Middle frontal gyrus (tissue), 1 donor: ENCODE measurements at regions not wholly inside any gene's neighbourhood (a gene's known extent, or its start where the extent isn't known, plus 50 kb on each side); places are given as distances from the start of the nearest gene placed in this dataset.
"Not testable (repeated sequence)": the region's sequence is repeated elsewhere in the genome, so short reads cannot be mapped to it uniquely, and the experiment has no call there.

Experiments
- DNase-seq: peaks from one replicate; pipeline ENCODE4 v3.0.0-alpha.2; 2015; ENCODE audit warnings: low spot score; ENCODE audit errors: extremely low spot score

DNA sequence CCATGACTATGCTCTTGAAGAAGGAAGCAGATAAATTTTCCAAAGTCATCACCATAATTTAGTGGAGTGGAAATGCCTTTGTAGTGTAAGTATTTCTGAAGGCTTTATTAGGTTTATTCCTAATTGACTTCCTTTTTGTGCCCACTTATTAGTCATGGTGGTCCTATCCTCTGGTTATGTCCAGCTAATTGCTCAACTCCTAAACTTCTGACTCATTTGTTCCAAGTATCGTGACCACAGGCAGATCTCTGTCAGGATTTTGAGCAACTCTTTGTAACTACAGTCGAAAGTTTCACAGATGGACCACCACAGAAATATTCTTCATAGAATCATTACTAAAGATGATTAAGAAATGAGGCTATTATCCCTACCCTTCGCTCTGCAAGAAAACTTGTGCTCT is 315.6 kb upstream of the PTCHD4 start:
- no peak for DNase-seq

DNA sequence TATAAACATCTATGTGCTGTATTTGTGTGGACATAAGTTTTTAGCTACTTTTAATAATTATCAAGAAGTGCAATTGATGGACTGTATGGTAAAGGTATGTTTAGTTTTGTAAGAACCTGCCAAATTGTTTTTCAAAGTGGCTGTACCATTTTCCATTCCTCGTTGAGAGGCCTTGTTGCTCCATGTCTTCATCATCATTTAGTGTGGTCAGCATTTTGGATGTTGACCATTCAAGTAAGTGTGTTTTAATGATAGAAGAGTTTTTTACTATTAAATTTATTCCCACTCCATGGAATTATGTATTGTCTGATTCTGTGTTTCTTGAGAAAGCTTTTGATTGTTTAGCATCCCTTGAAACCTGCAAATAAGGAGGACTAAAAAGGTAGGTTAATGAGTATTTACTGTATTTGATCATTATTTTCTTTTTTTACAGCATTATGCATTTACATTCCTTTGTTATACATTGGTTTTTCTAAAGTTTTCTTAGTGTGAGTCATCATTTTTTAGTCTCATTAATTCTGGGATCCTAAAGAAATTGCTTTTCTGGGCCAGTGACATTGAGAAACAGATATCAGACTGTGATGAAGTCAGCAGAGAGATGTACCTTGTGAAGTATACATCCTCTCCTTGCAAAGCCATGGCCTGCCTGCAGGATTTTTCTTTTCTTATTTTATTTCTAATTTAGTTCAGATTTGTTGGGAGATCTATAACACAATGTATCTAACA is 312.8 kb upstream of the PTCHD4 start:
- no peak for DNase-seq

DNA sequence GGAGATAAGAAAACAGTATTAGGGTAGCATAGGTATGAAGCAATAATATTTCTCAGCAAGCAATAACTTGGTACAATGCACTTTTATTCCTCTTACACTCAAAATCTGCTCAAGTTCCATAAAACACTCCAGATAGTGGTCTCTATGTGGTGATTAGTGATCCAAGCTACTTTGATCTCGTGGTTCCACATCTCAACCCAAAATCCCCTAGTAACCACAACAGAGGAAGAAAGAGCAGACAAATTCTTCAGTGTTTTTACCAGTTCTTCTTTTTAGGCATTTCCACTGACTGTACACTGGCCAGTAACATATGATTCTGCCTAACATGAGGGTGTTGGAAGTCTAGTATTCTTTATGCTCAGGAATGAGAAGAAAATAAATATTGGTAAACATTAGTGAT is 309.0 kb upstream of the PTCHD4 start:
- DNase-seq: no peak

DNA sequence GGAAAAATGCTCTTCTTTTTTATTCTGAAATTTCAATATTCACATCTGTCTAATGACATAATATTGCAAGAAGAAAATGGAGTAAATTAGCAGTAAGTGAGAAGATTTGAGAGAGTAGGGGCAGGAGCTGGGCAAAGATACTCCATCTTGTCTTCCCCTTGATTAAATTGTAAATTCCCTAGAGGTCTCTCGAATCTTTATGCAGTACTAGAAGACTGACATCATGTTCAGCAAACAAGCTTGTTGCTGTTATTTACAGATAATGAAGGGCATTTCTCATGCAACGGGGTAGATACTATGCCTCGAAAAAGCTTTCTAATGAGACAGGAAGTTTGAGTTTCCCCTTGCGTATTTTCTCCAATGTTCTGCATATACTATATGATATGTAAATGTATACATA is 306.9 kb upstream of the PTCHD4 start:
- no peak for DNase-seq

DNA sequence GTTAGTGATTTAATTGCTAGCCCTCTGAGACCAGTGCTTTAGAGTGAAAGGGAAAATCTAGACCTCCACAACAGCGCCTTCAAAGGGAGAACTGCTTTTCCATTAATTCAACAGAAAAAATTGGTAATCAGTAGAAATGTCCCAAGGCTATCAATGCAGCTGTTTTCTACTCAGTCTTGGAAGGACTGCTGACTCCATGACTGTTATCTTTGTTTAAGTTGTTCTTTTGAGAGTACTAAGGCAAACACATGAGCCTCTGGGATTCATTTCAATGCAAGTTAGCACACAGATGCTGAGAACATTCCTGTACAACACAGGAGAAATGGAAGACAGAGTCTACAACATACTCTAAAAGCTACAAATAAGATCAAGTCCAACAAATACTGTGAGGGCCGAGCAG is 301.7 kb upstream of the PTCHD4 start:
- DNase-seq: no peak

DNA sequence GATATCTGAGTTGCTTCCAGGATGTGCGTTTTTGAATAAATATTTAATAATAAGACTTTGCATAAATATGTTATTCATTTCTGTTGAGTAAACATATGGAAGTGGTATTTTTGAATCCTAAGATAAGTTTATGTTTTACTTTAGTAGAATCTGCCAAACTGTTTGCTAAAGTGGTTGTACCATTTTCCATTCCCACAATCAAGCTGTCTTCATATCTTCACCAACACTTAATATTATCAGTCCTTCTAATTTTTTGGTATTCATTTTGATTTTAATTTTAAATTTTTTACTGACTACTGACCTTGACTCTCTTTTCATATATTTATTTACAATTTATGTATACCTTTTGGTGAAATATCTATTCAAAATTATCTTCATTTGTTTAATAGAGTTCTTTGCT is 293.9 kb upstream of the PTCHD4 start:
- DNase-seq: no peak

DNA sequence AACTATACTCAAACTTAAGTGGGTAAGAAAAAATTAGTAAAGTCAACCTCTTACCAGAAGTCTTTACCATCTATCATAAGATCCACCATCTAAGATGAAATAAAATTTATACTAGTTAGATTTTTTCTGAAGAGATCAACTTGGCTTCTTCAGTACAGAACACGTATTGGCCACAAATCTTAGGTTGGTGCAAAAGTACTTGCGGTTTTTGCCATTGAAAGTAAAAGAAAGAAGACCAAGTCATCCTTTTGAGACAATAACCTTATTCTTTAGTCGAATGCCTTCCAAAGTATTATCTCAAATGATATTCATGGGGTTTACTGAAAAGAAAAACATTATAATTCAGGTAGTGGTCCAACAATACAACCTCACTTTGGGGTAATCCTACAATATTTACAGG is 292.6 kb upstream of the PTCHD4 start:
- DNase-seq: no peak

DNA sequence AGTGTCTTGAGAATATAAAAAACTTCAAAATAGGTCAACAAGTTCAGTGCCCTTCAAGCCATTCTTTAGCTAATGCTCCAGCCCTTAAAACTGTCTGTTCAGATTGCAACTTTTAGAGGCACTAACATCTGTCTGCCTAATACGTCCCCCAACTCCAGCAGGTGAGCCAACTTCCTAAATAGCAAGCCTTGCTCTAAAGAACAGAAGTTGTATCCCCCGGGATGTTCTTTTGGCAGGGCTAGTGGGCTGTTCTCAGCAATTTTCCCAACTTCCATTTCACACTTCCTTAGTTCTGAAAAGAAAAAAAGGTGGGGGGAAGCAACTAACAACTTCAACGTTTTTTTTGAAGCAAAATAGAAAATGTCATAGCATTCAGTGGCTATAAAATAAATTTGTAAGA is 290.0 kb upstream of the PTCHD4 start:
- no peak for DNase-seq

DNA sequence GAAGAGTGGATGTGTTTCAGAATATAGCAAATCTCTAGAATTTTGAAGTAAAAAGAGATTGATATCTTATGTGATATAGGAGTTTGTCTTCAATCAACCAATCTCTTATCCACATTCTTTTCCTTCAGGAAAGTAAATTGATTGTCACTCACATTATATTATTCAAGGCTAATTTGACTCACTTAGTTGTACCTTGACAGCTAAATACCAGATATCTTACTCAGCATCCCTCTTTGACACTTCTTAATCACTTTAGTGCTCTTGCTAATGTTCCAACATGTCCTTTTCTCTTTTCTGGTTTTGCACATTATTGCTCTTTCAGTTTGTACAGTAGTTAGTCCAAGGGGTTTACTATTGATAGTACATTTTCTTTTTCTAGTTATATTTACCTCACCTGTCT is 286.9 kb upstream of the PTCHD4 start:
- no peak for DNase-seq

DNA sequence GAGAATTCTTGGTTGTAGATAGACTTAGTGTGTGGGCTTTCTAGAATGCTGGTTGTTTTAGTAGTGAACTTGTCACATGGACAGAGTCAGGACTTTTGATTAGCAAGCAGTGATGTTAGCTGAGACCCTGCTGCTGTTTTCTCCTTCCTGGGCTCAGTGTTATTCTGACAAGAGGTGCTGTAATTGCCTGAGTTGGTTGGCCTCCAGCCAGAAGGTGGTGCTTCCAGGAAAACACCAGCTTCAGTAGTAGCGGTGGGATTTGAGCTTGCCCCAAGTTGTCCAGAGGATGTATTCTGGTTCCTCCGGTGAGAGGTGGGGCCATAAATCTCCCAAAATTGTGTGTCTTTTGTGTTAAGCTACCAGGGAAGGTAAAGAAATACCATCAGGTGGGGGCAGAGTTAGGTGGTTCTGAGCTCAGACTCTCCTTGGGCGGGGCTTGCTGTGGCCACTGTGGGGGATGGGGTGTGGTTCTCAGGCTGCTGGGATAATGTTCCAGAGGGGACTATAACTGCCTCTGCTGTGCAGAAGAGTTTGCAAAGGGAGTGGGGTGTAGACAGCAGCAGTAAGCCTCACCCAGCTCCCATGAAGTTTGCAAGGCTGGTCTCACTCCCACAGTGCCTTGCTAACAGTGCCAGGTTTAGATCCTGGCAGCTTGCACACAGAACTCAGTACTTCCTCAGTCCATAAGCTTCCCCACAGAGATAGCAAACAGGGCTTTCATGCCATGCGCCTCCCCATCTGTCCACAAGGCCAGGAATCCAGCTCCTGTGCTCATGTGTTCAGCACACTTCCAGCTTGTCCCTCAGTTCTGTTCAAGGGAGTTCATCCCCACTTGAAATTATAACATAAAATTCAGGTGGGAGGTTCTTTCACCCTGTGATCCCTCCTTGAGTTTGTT is 278.4 kb upstream of the PTCHD4 start:
- no peak for DNase-seq

DNA sequence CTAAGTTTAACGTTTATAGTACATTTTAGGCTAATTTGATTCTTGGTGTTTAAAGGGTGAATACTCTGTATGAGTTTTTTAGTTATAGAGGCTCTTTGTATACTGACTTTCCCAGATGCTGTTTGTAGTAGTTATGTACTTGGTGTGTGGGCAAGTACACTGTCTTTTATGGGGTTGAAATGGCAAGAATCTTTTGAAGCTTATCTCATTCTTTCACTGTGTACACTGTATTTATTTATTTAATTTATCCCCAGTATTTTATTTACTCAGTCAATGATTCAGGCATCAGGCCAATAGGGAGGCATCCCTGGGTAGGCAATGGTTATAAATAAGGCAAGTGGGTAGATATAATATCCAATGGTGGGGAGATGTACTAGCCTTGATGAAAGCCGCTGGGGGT is 277.0 kb upstream of the PTCHD4 start:
- no peak for DNase-seq

DNA sequence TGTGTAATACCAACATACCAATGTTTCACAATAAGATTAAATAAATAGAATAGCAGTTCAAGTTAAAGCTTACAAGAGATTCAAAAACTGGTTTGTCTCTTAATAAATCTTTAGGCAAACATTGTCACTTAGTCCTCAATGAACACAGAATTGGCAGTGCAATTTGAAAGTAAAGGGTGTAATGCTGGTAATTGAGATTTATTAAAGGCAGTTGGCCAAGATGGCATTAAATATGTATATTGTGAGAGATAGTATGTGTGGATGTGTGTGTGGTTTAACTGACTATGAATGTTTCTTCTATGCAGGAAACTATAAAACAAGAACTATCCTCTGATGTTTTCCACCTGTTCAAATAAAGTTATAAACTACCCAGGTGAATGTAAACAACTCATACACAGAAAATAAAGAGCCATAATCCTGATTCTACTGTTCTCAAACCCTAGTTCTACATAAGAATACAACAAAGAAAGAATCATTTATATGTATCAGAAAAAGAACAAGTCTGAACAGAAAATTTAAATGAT is 267.9 kb upstream of the PTCHD4 start:
- no peak for DNase-seq

DNA sequence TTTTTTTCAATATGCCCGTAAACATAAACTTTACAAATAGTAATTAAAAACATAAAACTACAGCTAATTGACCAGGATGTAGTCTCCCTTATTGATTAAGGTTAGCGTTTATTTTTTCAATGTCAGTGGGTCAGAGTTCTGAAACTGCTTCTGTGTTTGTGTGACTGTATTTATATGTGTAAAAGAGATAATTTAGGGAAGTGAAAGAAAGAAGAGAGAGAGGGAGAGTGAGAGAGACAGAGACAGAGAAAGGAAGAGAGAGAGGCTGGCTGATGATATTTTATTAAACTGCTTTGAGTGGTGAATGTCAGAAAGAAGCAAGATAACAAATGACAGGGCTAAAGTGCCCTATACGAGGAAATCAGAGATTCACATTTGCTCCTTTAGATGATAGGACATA is 266.1 kb upstream of the PTCHD4 start:
- no peak for DNase-seq

DNA sequence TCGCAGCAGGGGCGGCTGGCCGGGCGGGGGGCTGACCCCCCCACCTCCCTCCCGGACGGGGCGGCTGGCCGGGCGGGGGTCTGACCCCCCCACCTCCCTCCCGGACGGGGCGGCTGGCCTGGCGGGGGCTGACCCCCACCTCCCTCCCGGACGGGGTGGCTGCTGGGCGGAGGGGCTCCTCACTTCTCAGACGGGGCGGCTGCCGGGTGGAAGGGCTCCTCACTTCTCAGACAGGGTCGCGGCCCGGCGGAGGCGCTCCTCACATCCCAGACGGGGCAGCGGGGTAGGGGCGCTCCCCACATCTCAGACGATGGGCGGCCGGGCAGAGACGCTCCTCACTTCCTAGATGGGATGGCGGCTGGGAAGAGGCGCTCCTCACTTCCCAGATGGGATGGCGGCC is 260.2 kb upstream of the PTCHD4 start:
- not testable (repeated sequence) for DNase-seq

DNA sequence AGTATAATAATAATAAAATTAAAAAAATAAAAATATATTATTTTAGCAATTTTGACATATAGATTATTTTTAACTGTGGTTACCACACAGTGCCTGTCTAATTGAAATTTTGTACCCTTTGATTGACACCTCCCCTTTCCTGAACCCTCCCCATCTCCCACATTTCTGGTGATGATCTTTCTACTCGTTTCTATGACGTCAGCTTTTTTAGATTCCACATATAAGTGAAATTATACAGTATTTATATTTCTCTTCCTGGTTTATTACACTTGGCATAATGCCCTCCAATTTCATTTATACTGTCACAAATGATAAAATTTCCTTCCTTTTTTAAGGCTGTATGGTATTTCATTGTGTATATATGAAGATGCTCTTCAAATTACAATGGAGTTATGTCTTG is 258.1 kb upstream of the PTCHD4 start:
- DNase-seq: no peak

DNA sequence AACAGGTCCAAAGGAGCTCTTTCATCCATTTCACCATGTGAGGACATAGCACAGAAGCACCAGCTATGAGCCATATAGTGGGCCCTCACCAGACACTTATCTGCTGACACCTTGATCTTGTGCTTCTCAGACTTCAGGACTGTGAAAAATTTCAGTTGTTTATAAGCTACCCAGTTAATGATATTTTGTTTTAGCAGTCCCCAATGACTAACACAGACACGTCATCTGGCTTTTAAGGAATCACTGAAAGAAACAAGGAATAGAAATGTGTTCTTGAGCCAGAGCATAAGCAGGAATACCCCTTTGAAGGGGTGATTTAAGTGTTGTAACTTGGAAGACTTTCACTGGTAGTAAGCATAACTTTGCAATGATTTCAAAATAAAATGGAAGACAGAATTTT is 214.7 kb upstream of the PTCHD4 start:
- no peak for DNase-seq

DNA sequence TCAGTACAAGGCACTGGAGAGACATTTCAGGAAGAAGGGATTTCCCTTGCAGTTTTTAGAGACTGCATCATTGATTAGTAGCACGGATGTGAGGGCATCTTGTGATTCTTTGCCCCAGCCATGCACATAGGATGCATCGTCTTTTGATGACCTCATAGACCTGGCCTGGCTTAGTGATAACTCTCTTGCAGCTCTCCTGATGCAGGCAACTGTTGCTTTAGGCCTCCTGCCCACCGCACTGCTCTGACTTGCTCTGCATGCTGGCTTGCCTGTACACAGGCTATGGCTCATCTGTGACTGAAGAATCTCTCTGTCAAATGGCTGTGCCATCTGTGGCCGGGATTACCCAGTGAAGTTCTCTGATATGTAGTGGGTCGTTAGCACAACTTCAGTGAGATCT is 207.7 kb upstream of the PTCHD4 start:
- DNase-seq: no peak

DNA sequence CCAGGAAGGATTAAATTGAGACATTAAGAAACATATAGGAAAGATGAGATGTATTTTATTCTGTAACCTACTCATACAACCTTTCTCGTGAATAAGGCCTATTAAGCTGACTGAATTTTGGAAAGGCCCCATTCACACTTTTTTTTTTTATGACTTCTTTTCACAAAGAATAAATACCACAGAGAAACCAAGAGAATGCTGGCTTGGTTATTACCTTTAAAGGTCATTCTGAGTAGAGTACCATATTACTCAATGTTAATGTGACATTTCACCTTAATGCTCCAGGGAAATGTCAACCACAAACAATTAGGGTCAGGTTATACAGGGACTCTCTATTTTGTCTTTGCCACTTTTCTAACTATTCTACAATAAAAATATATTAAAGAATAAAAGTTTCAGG is 204.9 kb upstream of the PTCHD4 start:
- no peak for DNase-seq

DNA sequence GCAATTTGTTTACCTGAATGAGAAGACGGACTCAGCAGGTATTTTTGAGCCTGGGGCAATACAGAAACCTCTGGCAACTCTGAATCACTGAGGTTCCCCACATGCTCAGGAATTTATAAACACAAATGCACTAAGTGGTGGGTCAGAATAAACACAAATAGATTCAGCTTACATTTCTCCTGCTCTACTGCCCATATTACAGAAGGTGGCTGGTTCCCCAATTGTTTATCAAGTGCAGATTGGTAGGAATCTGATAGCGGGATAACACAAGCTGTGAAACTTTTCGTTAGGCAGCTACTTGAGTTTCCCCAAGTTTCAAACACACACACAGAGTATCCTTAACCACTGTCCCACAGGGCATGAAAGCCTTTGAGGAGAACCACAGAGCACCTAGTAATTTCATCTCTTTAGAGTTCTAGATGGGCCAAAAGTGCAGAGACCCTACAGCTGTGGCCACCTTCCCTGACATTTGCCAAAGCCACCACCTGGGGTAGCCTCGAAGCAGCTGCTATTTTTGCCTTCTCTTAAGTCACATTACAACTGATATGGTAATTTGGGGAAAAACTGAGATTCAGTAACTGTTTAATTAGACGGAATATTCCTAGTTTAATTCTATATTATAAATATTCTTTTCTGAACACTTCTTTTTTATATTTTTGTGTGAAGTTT is 204.2 kb upstream of the PTCHD4 start:
- DNase-seq: no peak

DNA sequence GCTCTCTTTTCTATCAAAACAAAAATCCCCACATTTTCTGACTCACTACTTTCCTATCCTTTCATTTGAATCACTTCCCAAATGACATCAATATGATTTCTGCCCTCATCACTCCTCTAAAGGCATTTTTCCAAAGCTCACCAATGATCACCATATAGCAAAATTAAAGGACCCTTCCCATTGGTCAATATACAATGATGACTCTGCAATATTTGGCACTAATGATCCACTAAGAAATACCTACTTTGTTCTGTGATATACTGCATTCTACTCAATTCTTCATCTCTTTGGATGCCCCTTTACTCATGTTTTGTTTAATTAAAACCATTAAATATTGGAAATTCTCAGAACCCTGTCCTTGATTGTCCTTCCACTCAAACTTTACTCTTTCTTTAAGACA is 200.3 kb upstream of the PTCHD4 start:
- no peak for DNase-seq

DNA sequence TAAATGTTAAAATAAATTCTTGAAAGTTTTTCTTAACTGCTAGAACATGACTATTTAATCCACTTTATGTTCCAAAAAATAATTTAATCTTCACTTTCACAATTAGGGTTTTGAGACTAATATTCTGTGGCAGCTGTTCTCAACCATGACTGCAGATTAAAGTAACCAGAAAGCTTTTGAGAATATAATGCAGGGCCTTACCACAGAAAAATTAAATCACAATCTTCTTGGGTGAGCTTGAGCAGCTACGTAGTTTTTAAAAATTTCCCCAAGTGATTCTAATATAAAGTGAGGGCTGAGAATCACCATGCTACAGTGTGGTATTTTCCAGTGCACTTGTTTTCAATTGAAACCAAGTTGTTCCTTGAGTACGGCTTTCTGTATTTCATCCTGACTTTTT is 196.6 kb upstream of the PTCHD4 start:
- no peak for DNase-seq

DNA sequence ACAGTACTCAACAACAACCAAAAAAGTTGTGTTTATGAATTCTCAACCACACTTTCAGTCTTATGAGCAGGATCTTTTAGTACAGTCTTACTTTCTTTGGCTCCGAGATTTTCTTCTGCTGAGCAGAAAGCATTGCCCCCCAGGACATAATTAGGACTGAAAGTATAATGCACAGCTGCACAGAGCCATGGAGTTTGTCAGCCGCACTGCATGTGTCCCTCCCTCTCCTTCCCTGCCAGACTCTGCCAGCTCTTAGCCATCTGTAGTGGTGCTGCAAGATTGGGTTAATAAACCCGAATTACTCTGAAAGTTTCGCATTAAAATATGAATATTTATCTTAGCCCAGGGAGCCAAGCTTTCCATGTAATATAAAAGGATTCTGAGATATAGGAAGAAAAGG is 179.6 kb upstream of the PTCHD4 start:
- DNase-seq: no peak
